HG03565 (cell line): ENCODE measurements at regions not wholly inside any gene's neighbourhood (a gene's known extent, or its start where the extent isn't known, plus 50 kb on each side); places are given as distances from the start of the nearest gene placed in this dataset.
"Not testable (repeated sequence)": the region's sequence is repeated elsewhere in the genome, so short reads cannot be mapped to it uniquely, and the experiment has no call there.

Experiments
- ATAC-seq: cut with Tn5 transposase; IDR thresholded peaks from one replicate; pipeline ENCODE4 v1.9.1; 2021; ENCODE audit warnings: mild to moderate bottlenecking, moderate library complexity; ENCODE audit not compliant: unreplicated experiment

GRCh38 chr1:168490306-168490705 lies 53.5 kb downstream of the XCL2 start:
- no peak for ATAC-seq

GRCh38 chr1:168488138-168488537 lies 55.7 kb downstream of the XCL2 start:
- ATAC-seq: no peak

- not testable (repeated sequence) for ATAC-seq
Measured at GRCh38 chr1:168486820-168487219, 57.0 kb downstream of the XCL2 start.

- ATAC-seq: no peak
Measured at GRCh38 chr1:168485048-168485447, 58.7 kb downstream of the XCL2 start.

- ATAC-seq: no peak
Measured at GRCh38 chr1:168484083-168484482, 59.7 kb downstream of the XCL2 start.

GRCh38 chr1:168483539-168483938 lies 60.3 kb downstream of the XCL2 start:
- ATAC-seq: no peak

- no peak for ATAC-seq
Measured at GRCh38 chr1:168482106-168482505, 61.7 kb downstream of the XCL2 start.

- no peak for ATAC-seq
Measured at GRCh38 chr1:168481586-168481985, 62.2 kb downstream of the XCL2 start.

- ATAC-seq: no peak
Measured at GRCh38 chr1:168480997-168481396, 62.8 kb downstream of the XCL2 start.

- ATAC-seq: no peak
Measured at GRCh38 chr1:168477792-168478191, 66.0 kb downstream of the XCL2 start.

GRCh38 chr1:168476588-168477385 lies 67.0 kb downstream of the XCL2 start:
- no peak for ATAC-seq

- ATAC-seq: no peak
Measured at GRCh38 chr1:168474322-168474721, 69.5 kb downstream of the XCL2 start.

GRCh38 chr1:168473126-168473525 lies 70.7 kb downstream of the XCL2 start:
- no peak for ATAC-seq

- ATAC-seq: no peak
Measured at GRCh38 chr1:168472223-168472622, 71.6 kb downstream of the XCL2 start.

GRCh38 chr1:168470901-168471431 lies 72.8 kb downstream of the XCL2 start:
- no peak for ATAC-seq

GRCh38 chr1:168469690-168470089 lies 74.1 kb downstream of the XCL2 start:
- no peak for ATAC-seq

- ATAC-seq: no peak
Measured at GRCh38 chr1:168468822-168469221, 75.0 kb downstream of the XCL2 start.

- no peak for ATAC-seq
Measured at GRCh38 chr1:168468042-168468809, 75.6 kb downstream of the XCL2 start.

- ATAC-seq: no peak
Measured at GRCh38 chr1:168467452-168467851, 76.3 kb downstream of the XCL2 start.

GRCh38 chr1:168466714-168467131 lies 77.1 kb downstream of the XCL2 start:
- no peak for ATAC-seq

GRCh38 chr1:168466092-168466713 lies 77.6 kb downstream of the XCL2 start:
- peak; percentile 37 for ATAC-seq
